AG09319 (cell line): ENCODE measurements at regions not wholly inside any gene's neighbourhood (a gene's known extent, or its start where the extent isn't known, plus 50 kb on each side); places are given as distances from the start of the nearest gene placed in this dataset.

Source experiments
- DNase-seq: peaks from one replicate; pipeline ENCODE4 v3.0.0-alpha.2; 2010; ENCODE audit warnings: low read depth; ENCODE audit errors: extremely low read depth
- CTCF ChIP-seq: IDR thresholded peaks from 2 replicates; pipeline ENCODE4 v1.5.1; 2011; ENCODE audit warnings: low read depth, mild to moderate bottlenecking, inconsistent platforms, low read length, moderate library complexity

- no peak for DNase-seq
- TF ChIP-seq CTCF: no peak
These were observed 541.2 kb downstream of the SNAPC1 start for GRCh38 chr14:62303437-62303836.

GRCh38 chr14:62304257-62304656, 542.0 kb downstream of the SNAPC1 start:
- no peak for TF ChIP-seq CTCF
- DNase-seq: no peak

- DNase-seq: no peak
- no peak for TF ChIP-seq CTCF
These were observed 545.6 kb downstream of the SNAPC1 start for GRCh38 chr14:62307844-62308243.

GRCh38 chr14:62308316-62308715, 546.1 kb downstream of the SNAPC1 start:
- no peak for TF ChIP-seq CTCF
- DNase-seq: no peak

GRCh38 chr14:62308891-62309290, 546.7 kb downstream of the SNAPC1 start:
- DNase-seq: no peak
- TF ChIP-seq CTCF: no peak

- no peak for DNase-seq
- no peak for TF ChIP-seq CTCF
These were observed 551.0 kb downstream of the SNAPC1 start for GRCh38 chr14:62313212-62313611.

GRCh38 chr14:62314221-62314620, 552.0 kb downstream of the SNAPC1 start:
- no peak for DNase-seq
- no peak for TF ChIP-seq CTCF
